Skeletal muscle satellite cell (primary cell): ENCODE measurements at regions not wholly inside any gene's neighbourhood (a gene's known extent, or its start where the extent isn't known, plus 50 kb on each side); places are given as distances from the start of the nearest gene placed in this dataset.

Experiments used
- H3K27me3 ChIP-seq: 2 replicates; pipeline ENCODE4 v1.7.0; 2013; ENCODE audit warnings: low read length; ENCODE audit not compliant: control insufficient read depth, insufficient read depth
- H3K36me3 ChIP-seq: 2 replicates; pipeline ENCODE4 v1.7.0; 2013; ENCODE audit warnings: mild to moderate bottlenecking, control low read depth, low read length; ENCODE audit not compliant: insufficient read depth
- H3K4me1 ChIP-seq: 2 replicates; pipeline ENCODE4 v1.7.0; 2013; ENCODE audit warnings: low read length; ENCODE audit not compliant: control insufficient read depth, insufficient read depth
- H3K4me2 ChIP-seq: 2 replicates; pipeline ENCODE4 v1.7.0; 2013; ENCODE audit warnings: mild to moderate bottlenecking, low read length
- H3K4me3 ChIP-seq: 2 replicates; pipeline ENCODE4 v1.7.0; 2013; ENCODE audit warnings: low read length
- H3K9ac ChIP-seq: 2 replicates; pipeline ENCODE4 v1.7.0; 2013; ENCODE audit warnings: mild to moderate bottlenecking, low read depth, low read length, moderate library complexity
- H3K9me3 ChIP-seq: replicated peaks from 2 replicates; pipeline ENCODE4 v1.7.0; 2013; ENCODE audit warnings: mild to moderate bottlenecking, control low read depth, low read length

DNA sequence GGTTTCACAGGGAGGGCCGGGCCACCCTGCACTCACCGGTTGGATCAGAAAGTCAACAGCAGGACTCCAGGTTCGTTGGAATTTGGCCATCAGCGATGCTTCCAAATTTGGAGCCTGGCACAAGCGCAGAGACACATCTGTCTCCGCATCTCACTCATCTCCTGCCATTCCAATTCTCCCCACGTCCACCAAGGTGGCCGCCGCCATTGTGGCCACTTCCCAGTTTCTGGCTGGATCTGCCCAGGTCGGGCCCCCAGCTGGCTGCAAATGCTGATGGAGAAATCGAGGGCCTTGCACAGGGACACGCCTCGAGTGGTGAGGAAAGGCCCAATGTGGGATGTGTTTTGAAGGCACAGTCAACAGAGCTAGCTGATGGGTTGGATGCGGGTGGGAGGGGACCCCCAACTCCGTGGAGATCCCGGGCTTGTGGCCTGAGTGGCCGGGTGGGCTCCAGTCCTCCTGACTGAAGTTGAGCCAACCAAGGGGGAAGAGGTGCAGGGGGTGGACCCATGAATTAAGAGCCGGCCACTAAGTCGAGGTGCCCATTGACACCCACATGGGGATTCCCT lies 102.7 kb downstream of the CRYAA start:
- Histone ChIP-seq H3K4me1 (no peaks in the 10 kb centered on the region), H3K9me3 (no peaks in the 10 kb centered on the region), H3K4me2 (no peak overlapping the region), H3K27me3 (peaks cover 72% of the 10 kb centered on the region), H3K36me3 (no peaks in the 10 kb centered on the region), H3K4me3 (no peak overlapping the region), H3K9ac (no peak overlapping the region)

GRCh38 chr21:43270800-43271301 lies 102.0 kb downstream of the CRYAA start:
- H3K4me1 ChIP-seq: no peaks in the 10 kb centered on the region
- peaks cover 72% of the 10 kb centered on the region for H3K27me3 ChIP-seq
- H3K4me2 ChIP-seq: no peak overlapping the region
- H3K36me3 ChIP-seq: no peaks in the 10 kb centered on the region
- no peaks in the 10 kb centered on the region for H3K9me3 ChIP-seq
- H3K9ac ChIP-seq: no peak overlapping the region
- H3K4me3 ChIP-seq: no peak overlapping the region

DNA sequence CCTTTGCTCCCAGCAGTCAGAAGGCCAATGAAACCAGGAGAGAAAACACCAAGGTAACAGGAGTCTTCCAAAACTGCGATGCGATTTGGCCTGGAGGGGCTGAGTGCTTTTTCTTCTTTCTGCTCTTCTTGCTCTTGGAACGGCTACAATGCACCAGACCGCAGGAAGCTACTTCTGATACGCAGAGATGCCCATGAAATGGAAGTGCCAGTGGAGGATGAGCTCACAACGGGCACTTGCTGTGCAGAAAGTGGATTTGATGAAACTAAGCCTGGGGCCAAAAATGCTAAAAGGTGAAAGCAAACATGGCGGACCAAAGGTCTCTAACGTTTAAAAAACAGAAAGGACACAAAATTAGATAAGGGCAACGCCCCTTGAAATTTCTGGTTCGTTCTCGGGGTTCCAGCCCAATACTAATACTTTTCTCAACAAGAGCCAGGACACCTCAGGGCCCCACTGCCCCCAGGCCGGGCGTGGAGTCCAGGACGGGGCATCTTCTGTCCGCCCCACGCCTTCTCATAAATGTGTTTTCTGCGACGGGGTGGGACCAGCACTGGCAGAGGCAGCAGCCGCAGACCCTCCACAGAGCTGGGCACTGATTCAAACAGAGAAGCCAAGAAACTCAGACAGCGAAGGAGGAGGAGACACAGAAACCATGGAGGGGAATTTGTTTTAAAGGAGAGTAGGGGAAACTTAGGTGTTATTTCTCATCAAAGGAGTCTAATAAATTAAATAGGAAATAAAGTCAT lies 101.3 kb downstream of the CRYAA start:
- no peaks in the 10 kb centered on the region for H3K9me3 ChIP-seq
- H3K36me3 ChIP-seq: no peaks in the 10 kb centered on the region
- no peak overlapping the region for H3K4me2 ChIP-seq
- peaks cover 67% of the 10 kb centered on the region for H3K27me3 ChIP-seq
- H3K4me1 ChIP-seq: no peaks in the 10 kb centered on the region
- H3K9ac ChIP-seq: no peak overlapping the region
- no peak overlapping the region for H3K4me3 ChIP-seq

GRCh38 chr21:43269440-43269839 lies 100.6 kb downstream of the CRYAA start:
- Histone ChIP-seq H3K36me3 (no peaks in the 10 kb centered on the region), H3K9me3 (no peaks in the 10 kb centered on the region), H3K4me3 (no peak overlapping the region), H3K4me1 (no peaks in the 10 kb centered on the region), H3K4me2 (no peak overlapping the region), H3K27me3 (peaks cover 61% of the 10 kb centered on the region), H3K9ac (no peak overlapping the region)

- Histone ChIP-seq H3K4me3 (no peak overlapping the region), H3K27me3 (peaks cover 55% of the 10 kb centered on the region), H3K9ac (no peak overlapping the region), H3K4me2 (no peak overlapping the region), H3K36me3 (no peaks in the 10 kb centered on the region), H3K9me3 (no peaks in the 10 kb centered on the region), H3K4me1 (no peaks in the 10 kb centered on the region)
Measured at GRCh38 chr21:43268804-43269186, 100.0 kb downstream of the CRYAA start.

DNA sequence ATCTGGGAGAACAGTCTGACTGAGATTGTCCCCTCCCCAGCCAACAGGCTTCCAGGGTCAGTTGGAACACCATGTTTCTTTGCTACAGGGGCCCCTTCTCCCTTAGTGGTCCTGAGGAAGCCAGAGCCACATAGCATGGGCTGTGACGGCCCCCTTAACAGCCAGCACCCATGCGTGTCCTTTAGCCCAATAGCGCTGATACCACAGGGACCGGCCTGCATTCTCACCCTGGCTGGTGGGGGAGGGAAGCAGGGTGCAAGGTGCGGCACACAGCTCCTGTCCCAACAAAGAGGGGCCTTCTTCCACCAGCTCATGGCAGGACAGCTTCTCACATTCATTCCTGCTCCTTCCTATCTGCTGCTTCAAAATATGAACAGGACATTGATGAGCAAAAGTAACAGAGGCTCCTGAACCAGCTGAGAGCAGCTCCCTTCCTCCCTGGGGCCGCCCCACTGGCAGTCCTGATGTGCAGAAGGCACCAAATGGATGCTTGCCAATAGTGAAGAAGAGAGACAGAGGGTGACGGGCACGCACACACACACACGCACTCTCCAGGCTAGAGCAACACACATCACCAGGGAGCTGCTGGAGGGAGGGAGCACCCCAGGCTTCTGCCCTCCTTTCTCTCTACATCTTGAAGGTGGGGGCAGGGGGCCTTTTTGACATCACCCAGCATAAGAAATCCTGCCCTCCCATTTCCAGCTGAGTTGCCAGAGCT lies 99.4 kb downstream of the CRYAA start:
- H3K27me3 ChIP-seq: peaks cover 50% of the 10 kb centered on the region

DNA sequence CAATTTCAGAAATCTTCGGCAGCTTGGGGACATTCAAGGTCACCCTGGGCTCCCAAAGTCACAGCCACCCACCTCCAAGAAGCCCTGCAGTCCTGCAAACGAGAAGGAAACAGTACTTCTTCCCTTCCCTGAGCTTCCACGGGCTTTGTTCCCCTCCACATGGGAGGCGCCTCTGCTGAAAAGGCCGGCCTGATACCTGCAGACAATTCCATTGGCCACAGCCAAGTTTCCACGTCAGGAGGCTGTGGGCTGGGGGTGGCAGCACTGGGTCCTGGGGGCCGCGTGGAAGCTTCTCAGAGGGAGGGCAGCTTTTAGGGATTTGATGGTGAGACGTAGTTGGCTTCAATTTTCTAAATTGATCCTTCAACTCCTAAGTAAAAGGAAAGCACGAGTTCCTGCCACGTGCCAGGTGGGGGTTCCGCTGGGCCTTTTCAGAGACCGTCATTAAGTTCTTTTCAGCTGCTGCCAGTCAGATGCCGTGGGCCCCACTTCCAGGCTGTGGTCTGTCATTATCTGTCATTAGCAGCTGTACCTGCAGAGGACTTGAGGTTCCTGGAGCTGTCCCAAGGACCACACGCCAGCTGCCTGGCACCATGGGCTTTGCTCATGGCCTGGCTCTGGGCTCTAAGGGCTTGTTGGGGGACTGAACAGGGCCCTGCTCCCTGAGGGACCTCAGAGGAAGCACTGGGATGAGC lies 98.7 kb downstream of the CRYAA start:
- H3K27me3 ChIP-seq: peaks cover 49% of the 10 kb centered on the region
- H3K9me3 ChIP-seq: no peaks in the 10 kb centered on the region
- no peak overlapping the region for H3K4me2 ChIP-seq
- H3K9ac ChIP-seq: no peak overlapping the region
- H3K4me3 ChIP-seq: no peak overlapping the region
- no peaks in the 10 kb centered on the region for H3K36me3 ChIP-seq
- no peaks in the 10 kb centered on the region for H3K4me1 ChIP-seq

More for the DNA sequence above, 99.4 kb downstream of the CRYAA start:
- H3K9ac ChIP-seq: no peak overlapping the region
- no peaks in the 10 kb centered on the region for H3K4me1 ChIP-seq
- H3K9me3 ChIP-seq: no peaks in the 10 kb centered on the region
- no peak overlapping the region for H3K4me2 ChIP-seq
- no peak overlapping the region for H3K4me3 ChIP-seq
- no peaks in the 10 kb centered on the region for H3K36me3 ChIP-seq

DNA sequence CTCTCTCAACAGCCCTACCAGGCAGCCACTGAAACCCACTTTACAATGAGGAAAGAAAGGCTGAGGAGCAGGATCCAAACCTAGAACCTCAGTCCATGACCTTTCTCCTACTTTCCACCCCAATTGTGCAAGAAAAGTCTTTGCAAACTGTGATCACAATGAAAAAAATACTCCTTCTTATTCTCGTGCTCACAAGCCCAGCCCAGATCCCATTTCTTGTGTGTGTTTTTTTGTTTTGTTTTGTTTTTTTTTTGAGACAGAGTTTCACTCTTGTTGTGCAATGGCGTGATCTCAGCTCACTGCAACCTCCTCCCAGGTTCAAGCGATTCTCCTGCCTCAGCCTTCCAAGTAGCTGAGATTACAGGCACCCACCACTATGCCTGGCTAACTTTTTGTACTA lies 97.7 kb downstream of the CRYAA start:
- H3K4me2 ChIP-seq: no peak overlapping the region
- H3K27me3 ChIP-seq: peaks cover 39% of the 10 kb centered on the region
- no peak overlapping the region for H3K4me3 ChIP-seq
- H3K9me3 ChIP-seq: no peaks in the 10 kb centered on the region
- no peak overlapping the region for H3K9ac ChIP-seq
- no peaks in the 10 kb centered on the region for H3K4me1 ChIP-seq
- no peaks in the 10 kb centered on the region for H3K36me3 ChIP-seq

GRCh38 chr21:43262427-43262826 lies 93.6 kb downstream of the CRYAA start:
- Histone ChIP-seq H3K4me2 (no peak overlapping the region), H3K9me3 (no peaks in the 10 kb centered on the region), H3K36me3 (no peaks in the 10 kb centered on the region), H3K9ac (no peak overlapping the region), H3K27me3 (no peaks in the 10 kb centered on the region), H3K4me3 (no peak overlapping the region), H3K4me1 (no peaks in the 10 kb centered on the region)
